HG03354 (cell line): ENCODE measurements at regions not wholly inside any gene's neighbourhood (a gene's known extent, or its start where the extent isn't known, plus 50 kb on each side); places are given as distances from the start of the nearest gene placed in this dataset.

Experiments
- ATAC-seq: cut with Tn5 transposase; IDR thresholded peaks from one replicate; pipeline ENCODE4 v1.9.1; 2021; ENCODE audit warnings: mild to moderate bottlenecking; ENCODE audit not compliant: unreplicated experiment, poor library complexity, severe bottlenecking

DNA sequence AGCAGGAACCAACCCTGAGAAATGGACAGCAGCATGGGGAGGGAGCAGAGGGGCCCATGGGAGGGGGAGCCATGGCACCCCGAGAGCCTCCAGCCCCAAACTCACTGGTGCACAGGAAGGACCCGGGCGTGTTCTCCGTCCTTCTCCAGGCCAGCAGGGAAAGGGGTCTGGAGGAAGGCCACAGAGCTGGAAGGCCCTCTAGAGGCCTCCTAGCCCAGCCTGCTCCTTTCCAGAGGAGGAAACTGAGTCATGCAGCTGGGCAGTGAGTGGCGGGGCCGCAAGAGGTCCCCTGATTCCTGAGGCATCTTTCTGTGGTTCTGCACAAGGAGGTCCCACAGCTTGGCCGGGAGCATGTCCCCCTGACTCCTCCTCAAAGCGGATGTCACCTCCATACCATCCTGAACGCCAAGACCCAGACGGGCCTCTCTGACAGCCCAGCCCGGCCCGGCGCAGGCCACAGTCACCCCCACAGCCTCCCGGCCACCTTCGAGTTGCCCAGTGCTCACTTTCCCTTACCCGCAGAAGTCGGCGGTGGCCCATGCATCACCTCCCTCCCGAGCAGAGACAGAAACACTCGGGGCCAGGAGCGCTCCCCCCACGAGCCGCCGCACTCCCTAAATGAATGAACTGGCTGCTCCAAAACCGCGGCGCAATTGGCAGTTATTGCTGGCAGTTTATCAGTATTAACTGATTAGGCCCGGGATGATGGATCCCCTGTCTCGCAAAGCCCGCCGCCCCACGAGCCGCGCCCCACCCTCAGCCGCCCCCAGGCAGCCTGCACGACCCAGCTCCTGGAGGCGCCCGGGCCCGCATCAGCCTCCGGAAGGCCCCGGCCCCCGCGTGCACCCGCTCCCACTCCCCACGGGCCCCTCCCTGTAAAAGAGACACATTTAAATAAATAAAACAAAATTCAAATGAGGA lies 272.5 kb downstream of the BUD13 start:
- ATAC-seq: no peak

DNA sequence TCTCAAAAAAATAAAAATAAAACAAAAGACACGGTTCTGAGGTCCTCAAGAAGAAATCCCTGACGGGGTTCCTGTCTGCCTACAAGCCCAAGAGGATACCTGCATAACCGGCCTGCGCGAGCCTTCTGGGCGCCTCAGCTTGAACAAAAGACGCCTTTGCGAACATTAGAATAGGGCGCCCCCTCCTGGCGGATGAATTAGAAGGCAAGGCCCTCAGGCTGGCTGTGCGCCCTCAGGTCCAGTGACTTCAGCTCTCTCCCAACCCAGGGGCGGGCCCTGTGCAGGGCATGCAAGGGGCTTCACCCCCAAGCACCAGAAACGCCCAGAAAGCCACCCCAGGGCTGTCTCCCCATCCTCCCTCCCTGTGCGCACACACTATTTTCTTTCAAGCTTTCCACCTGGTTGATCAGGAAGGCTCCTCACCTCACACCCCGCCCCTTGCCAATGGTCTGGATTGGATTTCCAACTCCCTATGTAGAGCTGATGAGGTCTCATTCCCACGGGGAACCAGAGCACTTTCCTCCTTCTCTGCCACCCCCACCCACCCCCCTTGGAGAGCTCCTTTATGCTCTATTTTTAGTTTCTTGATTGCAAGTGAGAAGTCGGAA lies 273.3 kb downstream of the BUD13 start:
- no peak for ATAC-seq

DNA sequence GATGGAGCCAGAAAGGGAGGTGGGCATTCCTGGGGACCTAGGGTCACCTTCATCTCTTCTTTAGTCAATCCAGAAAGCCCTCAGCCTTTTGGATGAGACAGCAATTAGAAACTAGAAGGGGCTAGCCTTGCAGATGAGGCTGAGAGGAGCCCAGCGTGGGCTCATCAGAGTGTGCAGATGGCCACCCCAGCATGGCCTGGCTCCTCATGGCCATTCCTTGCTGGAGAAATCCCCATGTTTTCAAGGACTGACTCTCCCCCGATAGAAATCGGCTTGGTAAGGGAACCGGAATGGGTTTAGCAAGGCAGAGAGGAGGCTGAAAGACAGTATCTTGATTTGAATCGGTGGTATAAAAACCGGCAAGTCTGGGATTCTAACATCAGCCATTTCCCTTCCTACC lies 274.6 kb downstream of the BUD13 start:
- no peak for ATAC-seq

GRCh38 chr11:116492600-116492999 lies 280.2 kb downstream of the BUD13 start:
- no peak for ATAC-seq

- no peak for ATAC-seq
Measured at GRCh38 chr11:116488836-116489389, 283.9 kb downstream of the BUD13 start.

- ATAC-seq: no peak
Measured at GRCh38 chr11:116485425-116485824, 287.4 kb downstream of the BUD13 start.

GRCh38 chr11:116482716-116483115 lies 290.1 kb downstream of the BUD13 start:
- no peak for ATAC-seq

- no peak for ATAC-seq
Measured at GRCh38 chr11:116481126-116481675, 291.6 kb downstream of the BUD13 start.

- no peak for ATAC-seq
Measured at GRCh38 chr11:116478669-116479668, 293.8 kb downstream of the BUD13 start.

- ATAC-seq: no peak
Measured at GRCh38 chr11:116478205-116478604, 294.6 kb downstream of the BUD13 start.

DNA sequence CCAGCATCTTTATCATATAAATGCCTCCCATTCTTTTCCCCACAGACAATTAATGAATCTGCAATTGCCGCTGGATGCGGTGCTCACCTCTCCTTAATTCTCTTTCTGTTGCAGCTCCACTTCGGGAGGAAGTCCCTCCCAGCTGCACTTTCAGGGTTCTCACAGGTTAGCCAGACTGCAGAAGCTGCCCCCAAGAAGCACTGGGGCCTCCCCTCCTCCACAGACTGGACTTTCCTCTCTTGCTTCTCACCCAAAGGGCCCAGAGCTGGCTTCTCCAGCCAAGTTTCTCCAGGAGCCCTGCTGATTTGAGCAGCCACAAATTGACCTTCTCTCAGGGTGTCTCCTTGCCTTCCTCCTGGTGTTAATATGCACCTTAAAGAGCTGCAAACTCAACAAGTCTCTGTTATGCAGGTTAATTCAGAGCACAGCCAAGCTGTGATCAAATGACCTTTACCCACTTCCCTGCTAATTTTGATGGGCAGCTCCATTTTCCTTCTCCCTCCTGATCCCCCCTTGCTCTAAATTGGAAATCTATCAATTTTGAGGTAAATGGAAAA lies 298.9 kb downstream of the BUD13 start:
- ATAC-seq: no peak

DNA sequence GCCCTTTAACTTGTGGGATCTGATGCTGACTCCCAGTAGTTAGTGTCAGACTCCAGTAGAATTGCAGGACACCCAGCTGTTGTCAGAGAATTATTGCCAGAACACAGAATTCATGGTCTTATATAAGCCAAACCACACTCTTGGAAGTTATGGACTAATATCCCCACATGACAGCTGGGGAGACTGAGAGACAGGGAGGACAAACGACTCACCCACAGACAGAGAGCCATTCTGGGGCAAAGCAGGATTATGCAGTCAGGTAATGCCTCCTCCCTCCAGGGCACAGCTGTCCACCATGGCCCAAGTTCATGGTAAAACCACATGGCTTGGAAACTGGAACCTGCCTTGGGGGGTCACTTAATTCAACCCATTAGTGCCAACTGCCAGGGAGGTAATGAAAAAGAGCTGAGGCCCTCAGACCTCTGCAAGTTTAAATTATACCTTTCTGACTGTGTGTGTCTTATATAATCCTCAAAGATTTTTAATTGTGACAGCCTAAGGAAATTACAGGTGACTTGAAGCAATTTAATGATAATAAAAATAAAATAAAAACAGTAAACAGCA lies 299.5 kb downstream of the BUD13 start:
- ATAC-seq: no peak

DNA sequence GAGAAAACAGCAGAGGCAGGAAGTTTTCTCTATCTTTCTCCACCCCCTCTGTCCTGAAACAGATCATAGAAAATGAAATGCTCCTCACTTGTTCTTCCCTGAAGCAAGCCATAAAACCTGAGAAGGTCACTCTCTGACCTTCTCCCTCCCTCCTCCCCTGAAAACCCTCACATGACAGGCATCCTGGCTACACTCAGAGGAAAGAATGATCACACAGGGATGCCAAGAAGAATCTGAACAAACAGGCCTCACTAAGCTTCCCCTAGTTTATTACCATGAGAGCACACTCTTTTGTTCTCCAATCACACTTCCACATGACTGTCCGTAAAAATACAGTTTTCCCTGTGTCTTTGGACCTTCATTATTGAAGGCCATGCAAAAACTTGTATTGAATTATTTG lies 300.1 kb downstream of the BUD13 start:
- ATAC-seq: no peak

GRCh38 chr11:116471608-116472256 lies 301.1 kb downstream of the BUD13 start:
- ATAC-seq: no peak

- ATAC-seq: no peak
Measured at GRCh38 chr11:116468699-116469098, 304.1 kb downstream of the BUD13 start.

GRCh38 chr11:116467823-116468222 lies 305.0 kb downstream of the BUD13 start:
- no peak for ATAC-seq

DNA sequence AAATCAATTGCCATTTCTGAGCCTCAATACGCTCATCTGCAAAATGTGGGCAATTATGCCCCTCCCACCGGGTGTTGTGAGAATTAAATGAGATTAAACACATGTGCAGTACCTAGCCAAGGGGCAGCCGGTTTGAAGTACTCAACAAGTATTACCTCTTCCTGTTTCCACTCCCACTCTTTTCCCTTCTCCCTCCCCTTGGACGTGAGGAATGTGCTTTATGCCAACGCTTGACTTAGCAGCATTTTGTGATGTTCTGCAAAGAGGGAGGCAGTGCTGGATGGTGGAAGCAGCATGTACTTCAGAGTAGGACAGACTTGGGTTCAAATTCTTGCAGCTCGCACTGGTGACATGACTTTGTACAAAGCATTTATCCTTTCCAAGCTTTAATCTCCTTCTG lies 306.0 kb downstream of the BUD13 start:
- no peak for ATAC-seq

DNA sequence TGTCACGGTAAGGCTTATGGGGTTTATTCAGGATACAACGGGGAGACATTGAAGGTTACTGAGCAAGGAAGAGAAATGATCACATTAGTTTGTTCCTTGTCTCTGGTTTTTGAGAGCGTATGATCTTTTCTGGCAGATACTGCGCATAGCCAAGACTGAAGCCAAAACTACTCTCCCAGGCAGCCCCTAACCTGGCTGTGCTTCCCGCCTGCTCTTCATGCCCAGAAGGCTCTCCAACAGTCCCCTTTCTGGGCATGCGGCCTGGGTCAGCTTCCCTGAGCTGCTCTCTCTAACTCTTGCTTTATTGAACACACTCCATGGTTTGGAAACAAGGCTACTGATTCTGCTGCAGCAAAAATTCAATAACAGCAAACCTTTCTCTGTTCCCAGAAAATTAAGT lies 306.6 kb downstream of the BUD13 start:
- ATAC-seq: no peak
